Fibroblast of lung (primary cell): ENCODE measurements at regions not wholly inside any gene's neighbourhood (a gene's known extent, or its start where the extent isn't known, plus 50 kb on each side); places are given as distances from the start of the nearest gene placed in this dataset.

ENCODE experiments used
- DNase-seq, 2 donors: peaks; one replicate each; pipeline versions ENCODE4 v3.0.0 to v3.0.0-alpha.2; 2010; ENCODE audit warnings: low read depth in 2 of 2
- H2AFZ ChIP-seq: 2 replicates; pipeline ENCODE4 v1.5.1; 2012; ENCODE audit warnings: low read length, control low read depth, inconsistent platforms
- H3K27ac ChIP-seq: 2 replicates; pipeline ENCODE4 v1.5.1; 2011; ENCODE audit warnings: low read length, control low read depth; ENCODE audit not compliant: insufficient read depth
- H3K27me3 ChIP-seq: 2 replicates; pipeline ENCODE4 v1.5.1; 2011; ENCODE audit warnings: mild to moderate bottlenecking, low read length; ENCODE audit not compliant: control insufficient read depth, insufficient read depth
- H3K36me3 ChIP-seq: 2 replicates; pipeline ENCODE4 v1.5.1; 2011; ENCODE audit warnings: low read length; ENCODE audit not compliant: control insufficient read depth, insufficient read depth
- H3K4me1 ChIP-seq: 2 replicates; pipeline ENCODE4 v1.5.1; 2011; ENCODE audit warnings: low read length; ENCODE audit not compliant: control insufficient read depth, insufficient read depth; ENCODE audit errors: extremely low read depth
- H3K4me2 ChIP-seq: 2 replicates; pipeline ENCODE4 v1.5.1; 2011; ENCODE audit warnings: low read length, control low read depth; ENCODE audit not compliant: insufficient read depth; ENCODE audit errors: extremely low read depth
- H3K4me3 ChIP-seq, 4 experiments: fragments of 200-600 bp in 1 of 4; sonication (generic) in 1 of 4; replicated peaks in 1 of 4; 2 replicates each; pipeline ENCODE4 v1.5.1; 2011 to 2016; ENCODE audit warnings: low read length in 4 of 4, low read depth in 3 of 4, mild to moderate bottlenecking in 3 of 4, control low read depth in 2 of 4, inconsistent platforms in 1 of 4, mixed read lengths in 1 of 4; ENCODE audit not compliant: insufficient read depth in 1 of 4; ENCODE audit errors: control extremely low read depth in 1 of 4
- H3K79me2 ChIP-seq: 2 replicates; pipeline ENCODE4 v1.5.1; 2012; ENCODE audit warnings: mild to moderate bottlenecking, low read length, inconsistent platforms; ENCODE audit not compliant: control insufficient read depth, insufficient read depth
- H3K9ac ChIP-seq: 2 replicates; pipeline ENCODE4 v1.5.1; 2011; ENCODE audit warnings: mild to moderate bottlenecking, low read length, control low read depth; ENCODE audit not compliant: insufficient read depth
- H3K9me3 ChIP-seq: 2 replicates; pipeline ENCODE4 v1.5.1; 2012; ENCODE audit warnings: low read depth, low read length; ENCODE audit not compliant: control insufficient read depth, insufficient read depth
- H4K20me1 ChIP-seq: 2 replicates; pipeline ENCODE4 v1.5.1; 2011; ENCODE audit warnings: low read length; ENCODE audit not compliant: control insufficient read depth, insufficient read depth; ENCODE audit errors: extremely low read depth
- EZH2 ChIP-seq: IDR thresholded peaks from 2 replicates; pipeline ENCODE4 v1.5.1; 2012; ENCODE audit warnings: low read length, control low read depth, mild to moderate bottlenecking; ENCODE audit errors: missing control alignments
- TF ChIP-seq, protein P1 (sequence below), 2 donors: IDR thresholded peaks in 1 of 2; conservative IDR thresholded peaks in 1 of 2; 1 replicate in 1 of 2; 2 replicates in 1 of 2; pipeline ENCODE4 v1.5.1; 2011 to 2012; ENCODE audit warnings: low read length in 2 of 2, control low read depth in 1 of 2, inconsistent platforms in 1 of 2, low read depth in 1 of 2, mild to moderate bottlenecking in 1 of 2

DNA sequence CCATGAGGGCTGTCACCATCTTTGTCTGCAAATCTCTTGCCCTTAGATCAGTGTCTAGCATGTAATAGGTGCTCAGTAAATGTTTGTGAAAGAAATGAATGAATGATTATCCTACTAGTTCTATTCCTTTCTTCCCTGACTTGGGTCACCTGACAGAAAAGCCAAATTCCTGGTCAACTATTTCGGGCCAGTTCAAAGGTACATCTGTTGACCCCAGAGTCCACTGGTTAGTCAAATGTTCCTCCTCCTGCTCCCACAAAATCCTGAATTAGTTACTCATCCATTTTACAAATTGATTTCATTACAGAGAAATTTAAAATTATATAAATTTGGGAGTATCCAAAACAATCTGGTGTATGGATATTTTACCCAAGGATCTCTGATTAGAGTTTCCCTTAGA, 124.7 kb upstream of the NAV2 start:
- Histone ChIP-seq H3K4me2 (no peak overlapping the region), H3K9me3 (no peaks in the 10 kb centered on the region), H4K20me1 (no peaks in the 10 kb centered on the region), H3K79me2 (no peaks in the 10 kb centered on the region), H3K27ac (no peak overlapping the region), H3K9ac (no peak overlapping the region), H3K27me3 (no peaks in the 10 kb centered on the region), H2AFZ (no peak overlapping the region), H3K36me3 (no peaks in the 10 kb centered on the region), H3K4me1 (no peaks in the 10 kb centered on the region), H3K4me3 (no peak overlapping the region)
- no peak for DNase-seq
- TF ChIP-seq EZH2: no peak

DNA sequence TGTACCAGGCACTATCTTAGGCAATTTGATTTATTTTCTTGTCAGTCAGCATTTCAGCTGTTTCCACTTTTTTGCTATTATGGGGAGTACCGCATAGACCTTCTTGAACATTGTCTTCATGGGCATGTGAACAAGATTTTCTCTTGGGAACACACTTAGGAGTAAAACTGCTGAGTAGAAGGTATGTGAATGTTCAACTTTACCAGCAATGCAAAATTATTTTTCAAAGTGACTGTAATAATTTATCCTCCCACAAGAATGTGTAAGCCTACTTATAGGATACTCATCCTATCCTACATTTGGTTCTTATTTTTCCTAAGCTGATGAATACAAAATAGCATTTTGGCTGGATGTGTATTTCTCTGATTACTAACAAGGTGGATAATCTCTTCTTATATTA, 132.0 kb upstream of the NAV2 start:
- Histone ChIP-seq H2AFZ (no peak overlapping the region), H3K79me2 (no peaks in the 10 kb centered on the region), H3K27me3 (no peaks in the 10 kb centered on the region), H3K4me3 (no peak overlapping the region), H3K4me2 (no peak overlapping the region), H4K20me1 (no peaks in the 10 kb centered on the region), H3K9ac (no peak overlapping the region), H3K27ac (no peak overlapping the region), H3K9me3 (no peaks in the 10 kb centered on the region), H3K36me3 (no peaks in the 10 kb centered on the region), H3K4me1 (peaks cover 19% of the 10 kb centered on the region)
- TF ChIP-seq EZH2: no peak
- TF ChIP-seq, protein P1, sequence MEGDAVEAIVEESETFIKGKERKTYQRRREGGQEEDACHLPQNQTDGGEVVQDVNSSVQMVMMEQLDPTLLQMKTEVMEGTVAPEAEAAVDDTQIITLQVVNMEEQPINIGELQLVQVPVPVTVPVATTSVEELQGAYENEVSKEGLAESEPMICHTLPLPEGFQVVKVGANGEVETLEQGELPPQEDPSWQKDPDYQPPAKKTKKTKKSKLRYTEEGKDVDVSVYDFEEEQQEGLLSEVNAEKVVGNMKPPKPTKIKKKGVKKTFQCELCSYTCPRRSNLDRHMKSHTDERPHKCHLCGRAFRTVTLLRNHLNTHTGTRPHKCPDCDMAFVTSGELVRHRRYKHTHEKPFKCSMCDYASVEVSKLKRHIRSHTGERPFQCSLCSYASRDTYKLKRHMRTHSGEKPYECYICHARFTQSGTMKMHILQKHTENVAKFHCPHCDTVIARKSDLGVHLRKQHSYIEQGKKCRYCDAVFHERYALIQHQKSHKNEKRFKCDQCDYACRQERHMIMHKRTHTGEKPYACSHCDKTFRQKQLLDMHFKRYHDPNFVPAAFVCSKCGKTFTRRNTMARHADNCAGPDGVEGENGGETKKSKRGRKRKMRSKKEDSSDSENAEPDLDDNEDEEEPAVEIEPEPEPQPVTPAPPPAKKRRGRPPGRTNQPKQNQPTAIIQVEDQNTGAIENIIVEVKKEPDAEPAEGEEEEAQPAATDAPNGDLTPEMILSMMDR (conservative IDR thresholded peaks at IDR 0.05 in 1 of 2, IDR thresholded peaks at IDR 0.05 in 1 of 2; ENCODE audit: low read depth in 1 of 2, low read length in 2 of 2): no peak
- DNase-seq: no peak

DNA sequence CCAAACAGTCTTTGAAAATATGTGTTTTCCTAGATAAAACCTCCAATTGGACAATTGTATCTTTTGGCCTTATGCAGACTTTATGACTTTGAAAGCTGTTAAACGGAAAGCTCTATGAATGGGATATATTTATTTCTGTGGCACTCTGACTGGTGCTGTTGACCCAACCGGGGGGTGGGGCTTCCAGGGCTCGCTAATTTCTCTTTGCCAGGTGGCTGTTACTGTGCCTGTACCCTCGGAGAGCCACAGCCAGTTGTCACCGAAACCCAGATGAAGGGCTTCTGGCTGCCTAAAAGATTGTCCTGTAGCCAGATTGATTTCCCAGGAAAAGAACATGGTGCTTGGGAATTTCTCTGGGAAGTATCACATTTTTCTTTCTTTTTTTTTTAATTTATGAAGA, 132.7 kb upstream of the NAV2 start:
- Histone ChIP-seq H3K27me3 (no peaks in the 10 kb centered on the region), H2AFZ (no peak overlapping the region), H3K9ac (no peak overlapping the region), H3K36me3 (no peaks in the 10 kb centered on the region), H3K4me2 (no peak overlapping the region), H4K20me1 (no peaks in the 10 kb centered on the region), H3K4me1 (peaks cover 19% of the 10 kb centered on the region), H3K27ac (no peak overlapping the region), H3K4me3 (no peak overlapping the region), H3K9me3 (no peaks in the 10 kb centered on the region), H3K79me2 (no peaks in the 10 kb centered on the region)
- TF ChIP-seq, protein P1 (conservative IDR thresholded peaks at IDR 0.05 in 1 of 2, IDR thresholded peaks at IDR 0.05 in 1 of 2; ENCODE audit: low read depth in 1 of 2, low read length in 2 of 2): no peak
- TF ChIP-seq EZH2: no peak
- no peak for DNase-seq

DNA sequence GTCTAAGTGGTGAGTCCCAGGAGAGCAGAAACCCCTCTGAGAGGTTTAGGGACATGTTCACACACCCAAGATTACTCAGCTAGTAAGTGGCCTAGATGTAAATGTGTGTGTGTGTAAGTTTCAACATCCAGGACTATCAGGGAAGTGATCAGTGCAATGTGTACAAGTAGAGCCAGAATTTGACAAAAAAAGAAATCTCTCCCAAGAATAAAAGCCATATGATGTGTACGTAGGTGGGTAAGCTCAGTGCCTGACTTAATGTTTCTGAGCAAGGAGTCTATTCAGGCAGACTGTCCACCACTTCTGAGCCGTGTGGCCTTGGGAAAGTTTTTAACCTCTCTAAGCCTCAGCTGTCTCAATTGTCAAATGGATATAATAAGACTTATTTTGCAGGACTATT, 133.8 kb upstream of the NAV2 start:
- Histone ChIP-seq H3K4me2 (no peak overlapping the region), H4K20me1 (no peaks in the 10 kb centered on the region), H3K9me3 (no peaks in the 10 kb centered on the region), H3K79me2 (no peaks in the 10 kb centered on the region), H3K27me3 (no peaks in the 10 kb centered on the region), H3K9ac (no peak overlapping the region), H3K4me3 (no peak overlapping the region), H2AFZ (no peak overlapping the region), H3K4me1 (peaks cover 19% of the 10 kb centered on the region), H3K27ac (no peak overlapping the region), H3K36me3 (no peaks in the 10 kb centered on the region)
- TF ChIP-seq, protein P1 (conservative IDR thresholded peaks at IDR 0.05 in 1 of 2, IDR thresholded peaks at IDR 0.05 in 1 of 2; ENCODE audit: low read depth in 1 of 2, low read length in 2 of 2): no peak
- DNase-seq: no peak
